GM12865 (cell line): ENCODE measurements at regions not wholly inside any gene's neighbourhood (a gene's known extent, or its start where the extent isn't known, plus 50 kb on each side); places are given as distances from the start of the nearest gene placed in this dataset.
A peak's percentile ranks its signal among the peaks of the same experiment; 100 is the strongest.

Experiments used
- DNase-seq: peaks from one replicate; pipeline ENCODE4 v3.0.0; 2010; ENCODE audit warnings: low read depth
- H3K4me3 ChIP-seq: 2 replicates; pipeline ENCODE4 v1.5.1; 2011; ENCODE audit warnings: mild to moderate bottlenecking, low read depth, low read length, control low read depth
- CTCF ChIP-seq: IDR thresholded peaks from 2 replicates; pipeline ENCODE4 v1.5.1; 2011; ENCODE audit warnings: low read length, control low read depth, low read depth, inconsistent platforms; ENCODE audit not compliant: insufficient read depth; ENCODE audit errors: missing control alignments

- TF ChIP-seq CTCF, result no peak
- no peak for DNase-seq
- H3K4me3 ChIP-seq, result no peak overlapping the region
These were observed 477.1 kb downstream of the TOX3 start for GRCh38 chr16:52069866-52070265.

DNA sequence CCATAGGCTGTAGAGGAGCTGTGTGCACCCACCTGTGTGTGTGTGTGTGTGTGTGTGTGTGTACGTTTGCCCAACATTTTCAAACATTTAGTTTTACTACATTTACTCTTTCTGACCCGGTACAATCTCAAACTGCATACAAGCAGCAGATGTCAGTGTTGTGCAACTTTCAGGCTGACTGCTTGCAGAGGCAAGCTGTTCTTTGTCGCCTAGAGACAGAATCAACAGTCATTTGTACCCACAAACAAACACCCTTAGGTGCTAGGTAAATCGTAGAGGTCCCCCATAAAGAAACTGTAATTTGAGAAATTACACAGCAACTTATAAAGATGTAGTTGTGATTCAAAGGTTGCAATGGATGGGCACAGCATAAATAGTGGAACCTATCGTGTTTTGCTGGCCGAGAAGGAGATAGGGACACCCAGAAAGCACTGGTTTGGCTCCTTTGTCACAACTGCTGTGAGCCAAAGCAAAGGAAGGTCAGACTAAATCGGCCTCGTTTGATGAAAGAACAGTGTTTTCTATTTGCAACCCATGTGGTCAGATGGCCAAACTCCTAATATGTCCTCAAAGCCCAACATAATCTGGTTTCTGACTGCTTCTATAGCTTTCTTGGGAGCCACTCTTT lies 478.4 kb downstream of the TOX3 start:
- H3K4me3 ChIP-seq, result no peak overlapping the region
- peak; percentile 12 for DNase-seq
- TF ChIP-seq CTCF, result peak; percentile 12

DNA sequence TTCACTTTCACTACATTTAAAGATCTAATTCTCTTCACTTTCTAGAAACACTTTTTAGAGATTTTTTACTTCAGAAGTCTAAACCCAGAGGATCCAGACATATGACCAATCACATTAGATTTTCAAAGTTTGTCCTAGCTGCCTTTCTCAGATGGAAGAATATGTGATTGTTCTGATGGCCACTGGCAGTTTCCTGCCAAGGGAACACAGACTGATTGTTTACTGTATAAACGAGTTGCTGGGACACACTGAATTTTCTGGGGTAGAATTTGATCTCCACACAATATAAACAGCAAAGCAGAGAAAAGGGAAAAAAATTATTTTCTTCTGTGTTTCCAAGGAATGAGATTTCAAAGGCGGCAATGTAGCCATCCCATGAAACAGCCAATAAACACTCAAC lies 480.0 kb downstream of the TOX3 start:
- no peak overlapping the region for H3K4me3 ChIP-seq
- TF ChIP-seq CTCF, result no peak
- DNase-seq, result no peak

DNA sequence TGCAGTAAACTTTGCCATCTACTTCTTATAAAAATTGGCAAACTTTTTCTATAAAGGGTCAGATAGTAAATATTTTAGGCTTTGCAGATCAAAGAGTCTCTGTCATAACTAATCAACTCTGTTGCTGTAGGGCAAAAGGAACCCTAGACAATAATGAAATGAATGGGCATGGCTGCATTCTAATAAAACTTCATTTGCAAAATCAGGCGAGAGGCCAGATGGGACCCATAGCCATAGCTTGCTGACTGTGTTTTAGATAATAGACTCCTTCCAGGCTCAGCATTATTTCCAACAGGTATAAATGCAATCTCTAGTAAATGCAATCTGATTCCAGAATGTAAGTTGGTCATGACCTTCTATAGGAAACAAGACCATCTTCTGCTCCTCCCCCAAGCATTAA lies 490.7 kb downstream of the TOX3 start:
- no peak for DNase-seq
- no peak overlapping the region for H3K4me3 ChIP-seq
- no peak for TF ChIP-seq CTCF

DNA sequence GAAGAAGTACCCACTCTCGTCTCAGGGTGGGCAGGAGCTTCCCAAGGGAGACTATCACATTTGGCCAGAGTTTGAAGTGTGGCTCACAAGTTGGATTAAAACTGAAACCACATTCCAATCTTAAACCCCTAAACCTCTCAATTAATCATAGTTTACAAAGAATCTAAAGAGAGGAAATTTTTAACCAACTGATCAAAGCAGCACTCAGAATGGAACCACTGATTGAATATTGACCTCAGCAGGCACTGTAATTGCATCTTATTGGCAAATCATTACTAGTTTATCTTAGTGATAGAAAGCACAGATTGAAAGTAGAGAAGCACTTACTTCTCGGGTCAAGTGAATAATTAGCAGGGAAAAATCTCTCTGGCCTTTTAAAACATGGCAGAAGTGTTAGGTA lies 491.6 kb downstream of the TOX3 start:
- H3K4me3 ChIP-seq, result no peak overlapping the region
- no peak for TF ChIP-seq CTCF
- DNase-seq, result no peak

DNA sequence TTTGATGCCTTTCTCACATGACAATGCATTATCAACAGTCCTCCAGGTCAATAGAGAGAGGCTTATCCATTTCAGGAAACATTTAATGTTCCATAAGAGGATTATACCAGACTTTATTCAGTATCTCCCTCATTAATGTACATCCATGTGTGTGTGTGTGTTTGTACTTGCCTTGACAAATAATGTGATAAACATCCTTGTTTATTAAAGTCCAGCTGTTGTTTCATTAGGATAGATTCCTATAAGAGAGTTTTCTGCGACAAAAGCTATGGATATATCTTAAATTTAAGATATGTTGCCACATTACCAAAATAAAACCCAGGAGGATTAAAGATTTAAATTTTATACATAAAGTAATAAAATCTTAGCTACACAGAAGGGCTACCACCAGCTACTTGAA lies 492.6 kb downstream of the TOX3 start:
- no peak for TF ChIP-seq CTCF
- DNase-seq, result no peak
- no peak overlapping the region for H3K4me3 ChIP-seq

- no peak overlapping the region for H3K4me3 ChIP-seq
- no peak for DNase-seq
- TF ChIP-seq CTCF, result no peak
These were observed 494.1 kb downstream of the TOX3 start for GRCh38 chr16:52052818-52053217.
